ENCODE measurements at regions not wholly inside any gene's neighbourhood (a gene's known extent, or its start where the extent isn't known, plus 50 kb on each side); places are given as distances from the start of the nearest gene placed in this dataset.

DNA sequence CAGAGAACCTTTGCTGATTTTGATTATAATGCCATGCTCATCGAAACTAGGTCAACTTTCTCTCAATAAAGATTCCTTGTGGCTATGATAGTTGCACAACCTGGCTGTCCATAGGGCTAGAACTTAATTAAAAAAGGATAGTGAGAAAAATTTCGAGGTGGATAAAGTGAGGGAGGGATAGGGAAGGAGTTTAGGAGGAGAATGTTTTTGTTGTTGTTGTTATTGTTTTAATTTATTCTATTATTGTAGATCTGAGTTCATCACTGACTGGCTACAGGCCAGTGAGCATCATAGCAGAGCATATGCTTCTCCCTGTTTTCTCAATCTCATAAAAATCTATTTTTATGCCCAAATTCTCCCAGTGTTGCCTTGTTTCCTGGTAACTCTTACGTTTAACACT lies 688.7 kb upstream of the GRM3 start:
- H3K27ac ChIP-seq (ENCODE audit: insufficient read depth, low read length, poor library complexity, severe bottlenecking), result no peak overlapping the region
- no peaks in the 10 kb centered on the region for H3K36me3 ChIP-seq (ENCODE audit: control insufficient read depth, insufficient read depth, low read length)
- Mint-ChIP-seq H3K4me3 (no peak overlapping the region), H3K9me3 (peaks cover 0 to 32% (median 9%) of the 10 kb centered on the region in 7 donors), H3K27me3 (no peaks in the 10 kb centered on the region), H3K27ac (no peak overlapping the region), H3K4me1 (no peaks in the 10 kb centered on the region), H3K36me3 (no peaks in the 10 kb centered on the region)
- peaks cover 1 to 6% of the 10 kb centered on the region in 2 experiments for H3K9me3 ChIP-seq (ENCODE audit: control insufficient read depth in 2 of 2, low read length in 2 of 2)
- H3K4me1 ChIP-seq (ENCODE audit: control insufficient read depth, insufficient read depth, low read length, poor library complexity, severe bottlenecking), result no peaks in the 10 kb centered on the region
- no peak for DNase-seq
- H3K27me3 ChIP-seq (ENCODE audit: control insufficient read depth, insufficient read depth, low read length), result no peaks in the 10 kb centered on the region
- no peak overlapping the region for H3K4me3 ChIP-seq (ENCODE audit: low read depth, low read length)
- ATAC-seq (ENCODE audit: low read depth in 2 of 2), result no peak

- H3K36me3 Mint-ChIP-seq, result no peaks in the 10 kb centered on the region
- H3K27ac ChIP-seq (ENCODE audit: insufficient read depth, low read length, poor library complexity, severe bottlenecking), result no peak overlapping the region
- DNase-seq (no peak), ATAC-seq (ENCODE audit: low read depth in 2 of 2) (no peak)
- no peak overlapping the region for H3K4me3 ChIP-seq (ENCODE audit: low read depth, low read length)
- H3K9me3 Mint-ChIP-seq, result peaks cover 5 to 47% (median 9%) of the 10 kb centered on the region in 7 donors
- H3K4me3 Mint-ChIP-seq, result no peak overlapping the region
- H3K27me3 Mint-ChIP-seq, result no peaks in the 10 kb centered on the region
- no peaks in the 10 kb centered on the region for H3K4me1 ChIP-seq (ENCODE audit: control insufficient read depth, insufficient read depth, low read length, poor library complexity, severe bottlenecking)
- no peaks in the 10 kb centered on the region for H3K36me3 ChIP-seq (ENCODE audit: control insufficient read depth, insufficient read depth, low read length)
- no peak overlapping the region for H3K27ac Mint-ChIP-seq
- no peaks in the 10 kb centered on the region for H3K4me1 Mint-ChIP-seq
- peaks cover 1 to 10% of the 10 kb centered on the region in 2 experiments for H3K9me3 ChIP-seq (ENCODE audit: control insufficient read depth in 2 of 2, low read length in 2 of 2)
- H3K27me3 ChIP-seq (ENCODE audit: control insufficient read depth, insufficient read depth, low read length), result no peaks in the 10 kb centered on the region
These were observed 692.8 kb upstream of the GRM3 start for GRCh38 chr7:85950871-85951270.

GRCh38 chr7:85950418-85950817 lies 693.3 kb upstream of the GRM3 start:
- Histone ChIP-seq H3K36me3 (ENCODE audit: control insufficient read depth, insufficient read depth, low read length) (no peaks in the 10 kb centered on the region), H3K4me3 (ENCODE audit: low read depth, low read length) (no peak overlapping the region), H3K27me3 (ENCODE audit: control insufficient read depth, insufficient read depth, low read length) (no peaks in the 10 kb centered on the region), H3K27ac (ENCODE audit: insufficient read depth, low read length, poor library complexity, severe bottlenecking) (no peak overlapping the region), H3K9me3 (ENCODE audit: control insufficient read depth in 2 of 2, low read length in 2 of 2) (peaks cover 1 to 10% of the 10 kb centered on the region in 2 experiments), H3K4me1 (ENCODE audit: control insufficient read depth, insufficient read depth, low read length, poor library complexity, severe bottlenecking) (no peaks in the 10 kb centered on the region)
- Mint-ChIP-seq H3K4me3 (no peak overlapping the region), H3K27me3 (no peaks in the 10 kb centered on the region), H3K27ac (no peak overlapping the region), H3K36me3 (no peaks in the 10 kb centered on the region), H3K4me1 (no peaks in the 10 kb centered on the region), H3K9me3 (peaks cover 5 to 47% (median 9%) of the 10 kb centered on the region in 7 donors)
- DNase-seq (no peak), ATAC-seq (ENCODE audit: low read depth in 2 of 2) (no peak)

GRCh38 chr7:85947767-85948166 lies 695.9 kb upstream of the GRM3 start:
- Mint-ChIP-seq H3K4me1 (no peaks in the 10 kb centered on the region), H3K27me3 (no peaks in the 10 kb centered on the region), H3K9me3 (peaks cover 6 to 45% (median 9%) of the 10 kb centered on the region in 7 donors), H3K27ac (no peak overlapping the region), H3K36me3 (no peaks in the 10 kb centered on the region), H3K4me3 (no peak overlapping the region)
- no peaks in the 10 kb centered on the region for H3K36me3 ChIP-seq (ENCODE audit: control insufficient read depth, insufficient read depth, low read length)
- no peak overlapping the region for H3K27ac ChIP-seq (ENCODE audit: insufficient read depth, low read length, poor library complexity, severe bottlenecking)
- no peaks in the 10 kb centered on the region for H3K27me3 ChIP-seq (ENCODE audit: control insufficient read depth, insufficient read depth, low read length)
- no peak for DNase-seq
- peaks cover 1 to 10% of the 10 kb centered on the region in 2 experiments for H3K9me3 ChIP-seq (ENCODE audit: control insufficient read depth in 2 of 2, low read length in 2 of 2)
- no peak for ATAC-seq (ENCODE audit: low read depth in 2 of 2)
- H3K4me1 ChIP-seq (ENCODE audit: control insufficient read depth, insufficient read depth, low read length, poor library complexity, severe bottlenecking), result no peaks in the 10 kb centered on the region
- no peak overlapping the region for H3K4me3 ChIP-seq (ENCODE audit: low read depth, low read length)

DNA sequence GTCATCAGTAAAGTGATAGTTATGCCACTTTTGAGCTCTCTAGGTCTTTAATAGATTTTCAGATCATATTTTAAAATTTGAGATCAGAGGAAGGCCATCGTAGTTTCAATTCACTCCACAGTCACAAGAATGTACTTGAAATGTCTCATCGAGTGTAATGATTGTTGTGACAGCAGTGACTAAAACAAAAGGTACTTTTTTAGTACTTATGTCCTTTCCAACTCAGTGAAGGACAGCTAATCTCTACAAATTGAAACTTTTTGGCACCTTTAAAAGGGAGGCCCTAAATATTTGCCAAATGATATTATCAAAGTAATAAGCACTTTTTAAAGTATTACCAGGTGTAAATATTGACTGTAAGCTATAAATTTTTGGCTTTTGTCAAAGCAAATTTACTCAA lies 702.9 kb upstream of the GRM3 start:
- Histone ChIP-seq H3K4me3 (ENCODE audit: low read depth, low read length) (no peak overlapping the region), H3K27me3 (ENCODE audit: control insufficient read depth, insufficient read depth, low read length) (no peaks in the 10 kb centered on the region), H3K4me1 (ENCODE audit: control insufficient read depth, insufficient read depth, low read length, poor library complexity, severe bottlenecking) (no peaks in the 10 kb centered on the region), H3K9me3 (ENCODE audit: control insufficient read depth in 2 of 2, low read length in 2 of 2) (no peaks in the 10 kb centered on the region), H3K36me3 (ENCODE audit: control insufficient read depth, insufficient read depth, low read length) (no peaks in the 10 kb centered on the region), H3K27ac (ENCODE audit: insufficient read depth, low read length, poor library complexity, severe bottlenecking) (no peak overlapping the region)
- Mint-ChIP-seq H3K27ac (no peak overlapping the region), H3K4me1 (no peaks in the 10 kb centered on the region), H3K9me3 (peaks cover 3 to 17% (median 7%) of the 10 kb centered on the region in 7 donors), H3K27me3 (no peaks in the 10 kb centered on the region), H3K4me3 (no peak overlapping the region), H3K36me3 (no peaks in the 10 kb centered on the region)
- no peak for DNase-seq
- no peak for ATAC-seq (ENCODE audit: low read depth in 2 of 2)

DNA sequence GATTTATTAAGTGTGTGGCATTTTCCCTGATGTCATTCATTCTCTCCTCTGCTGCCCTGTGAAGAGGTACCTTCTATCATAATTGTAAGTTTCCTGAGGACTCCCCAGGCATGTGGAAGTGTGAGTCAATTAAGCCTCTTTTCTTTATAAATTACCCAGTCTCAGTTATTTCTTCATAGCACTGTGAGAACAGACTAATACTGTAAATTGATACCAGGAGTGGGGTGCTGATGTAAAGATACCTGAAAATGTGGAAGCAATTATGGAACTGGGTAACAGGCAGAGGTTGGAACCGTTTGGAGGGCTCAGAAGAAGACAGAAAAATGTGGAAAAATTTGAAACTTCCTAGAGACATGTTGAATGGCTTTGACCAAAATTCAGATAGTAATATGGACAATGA lies 711.8 kb upstream of the GRM3 start:
- ATAC-seq (ENCODE audit: low read depth in 2 of 2) (no peak), DNase-seq (no peak)
- Mint-ChIP-seq H3K27ac (no peak overlapping the region), H3K27me3 (no peaks in the 10 kb centered on the region), H3K36me3 (no peaks in the 10 kb centered on the region), H3K9me3 (peaks cover 4 to 28% (median 11%) of the 10 kb centered on the region in 7 donors), H3K4me3 (no peak overlapping the region), H3K4me1 (no peaks in the 10 kb centered on the region)
- Histone ChIP-seq H3K27me3 (ENCODE audit: control insufficient read depth, insufficient read depth, low read length) (no peaks in the 10 kb centered on the region), H3K4me3 (ENCODE audit: low read depth, low read length) (no peak overlapping the region), H3K4me1 (ENCODE audit: control insufficient read depth, insufficient read depth, low read length, poor library complexity, severe bottlenecking) (no peaks in the 10 kb centered on the region), H3K9me3 (ENCODE audit: control insufficient read depth in 2 of 2, low read length in 2 of 2) (peaks cover 3 to 26% of the 10 kb centered on the region in 2 experiments), H3K27ac (ENCODE audit: insufficient read depth, low read length, poor library complexity, severe bottlenecking) (no peak overlapping the region), H3K36me3 (ENCODE audit: control insufficient read depth, insufficient read depth, low read length) (no peaks in the 10 kb centered on the region)

- Histone ChIP-seq H3K27me3 (ENCODE audit: control insufficient read depth, insufficient read depth, low read length) (no peaks in the 10 kb centered on the region), H3K9me3 (ENCODE audit: control insufficient read depth in 2 of 2, low read length in 2 of 2) (peaks cover 3 to 26% of the 10 kb centered on the region in 2 experiments), H3K4me3 (ENCODE audit: low read depth, low read length) (no peak overlapping the region), H3K27ac (ENCODE audit: insufficient read depth, low read length, poor library complexity, severe bottlenecking) (no peak overlapping the region), H3K36me3 (ENCODE audit: control insufficient read depth, insufficient read depth, low read length) (no peaks in the 10 kb centered on the region), H3K4me1 (ENCODE audit: control insufficient read depth, insufficient read depth, low read length, poor library complexity, severe bottlenecking) (no peaks in the 10 kb centered on the region)
- Mint-ChIP-seq H3K4me1 (no peaks in the 10 kb centered on the region), H3K9me3 (peaks cover 2 to 25% (median 8%) of the 10 kb centered on the region in 7 donors), H3K4me3 (no peak overlapping the region), H3K36me3 (no peaks in the 10 kb centered on the region), H3K27ac (no peak overlapping the region), H3K27me3 (no peaks in the 10 kb centered on the region)
- ATAC-seq (ENCODE audit: low read depth in 2 of 2) (no peak), DNase-seq (no peak)
These were observed 715.2 kb upstream of the GRM3 start for GRCh38 chr7:85928500-85928899.

GRCh38 chr7:85927226-85927625 lies 716.5 kb upstream of the GRM3 start:
- no peaks in the 10 kb centered on the region for H3K36me3 Mint-ChIP-seq
- Histone ChIP-seq H3K27me3 (ENCODE audit: control insufficient read depth, insufficient read depth, low read length) (no peaks in the 10 kb centered on the region), H3K9me3 (ENCODE audit: control insufficient read depth in 2 of 2, low read length in 2 of 2) (peaks cover 3 to 21% of the 10 kb centered on the region in 2 experiments), H3K4me1 (ENCODE audit: control insufficient read depth, insufficient read depth, low read length, poor library complexity, severe bottlenecking) (no peaks in the 10 kb centered on the region), H3K36me3 (ENCODE audit: control insufficient read depth, insufficient read depth, low read length) (no peaks in the 10 kb centered on the region), H3K4me3 (ENCODE audit: low read depth, low read length) (no peak overlapping the region), H3K27ac (ENCODE audit: insufficient read depth, low read length, poor library complexity, severe bottlenecking) (no peak overlapping the region)
- no peak overlapping the region for H3K27ac Mint-ChIP-seq
- H3K27me3 Mint-ChIP-seq, result no peaks in the 10 kb centered on the region
- peaks cover 3 to 26% (median 8%) of the 10 kb centered on the region in 7 donors for H3K9me3 Mint-ChIP-seq
- no peak for DNase-seq
- no peak overlapping the region for H3K4me3 Mint-ChIP-seq
- H3K4me1 Mint-ChIP-seq, result no peaks in the 10 kb centered on the region
- no peak for ATAC-seq (ENCODE audit: low read depth in 2 of 2)

Measured in CD4-positive, CD25-positive, alpha-beta regulatory T cell (primary cell).